HG03175 (cell line): ENCODE measurements at regions not wholly inside any gene's neighbourhood (a gene's known extent, or its start where the extent isn't known, plus 50 kb on each side); places are given as distances from the start of the nearest gene placed in this dataset.

Source experiments
- ATAC-seq: cut with Tn5 transposase; IDR thresholded peaks from one replicate; pipeline ENCODE4 v1.9.1; 2021; ENCODE audit warnings: mild to moderate bottlenecking, moderate library complexity; ENCODE audit not compliant: unreplicated experiment

GRCh38 chr2:137729305-137729704 lies 235.0 kb upstream of the HNMT start:
- no peak for ATAC-seq

- ATAC-seq, result no peak
Measured at GRCh38 chr2:137737559-137737958, 226.7 kb upstream of the HNMT start.

GRCh38 chr2:137741784-137742362 lies 222.4 kb upstream of the HNMT start:
- no peak for ATAC-seq

GRCh38 chr2:137747509-137747908 lies 216.8 kb upstream of the HNMT start:
- no peak for ATAC-seq

GRCh38 chr2:137748533-137748932 lies 215.7 kb upstream of the HNMT start:
- ATAC-seq, result no peak

- ATAC-seq, result no peak
Measured at GRCh38 chr2:137764646-137765045, 199.6 kb upstream of the HNMT start.

- ATAC-seq, result no peak
Measured at GRCh38 chr2:137769406-137769805, 194.9 kb upstream of the HNMT start.

GRCh38 chr2:137770166-137770565 lies 194.1 kb upstream of the HNMT start:
- ATAC-seq, result no peak

GRCh38 chr2:137771064-137771463 lies 193.2 kb upstream of the HNMT start:
- no peak for ATAC-seq

GRCh38 chr2:137772451-137772850 lies 191.8 kb upstream of the HNMT start:
- no peak for ATAC-seq

GRCh38 chr2:137775529-137775928 lies 188.7 kb upstream of the HNMT start:
- ATAC-seq, result no peak

GRCh38 chr2:137776697-137777096 lies 187.6 kb upstream of the HNMT start:
- ATAC-seq, result no peak

GRCh38 chr2:137797641-137798040 lies 166.6 kb upstream of the HNMT start:
- ATAC-seq, result peak; percentile 60

- ATAC-seq, result no peak
Measured at GRCh38 chr2:137799600-137799999, 164.7 kb upstream of the HNMT start.

GRCh38 chr2:137800386-137800785 lies 163.9 kb upstream of the HNMT start:
- no peak for ATAC-seq

GRCh38 chr2:137801228-137801627 lies 163.0 kb upstream of the HNMT start:
- no peak for ATAC-seq

- ATAC-seq, result no peak
Measured at GRCh38 chr2:137802038-137802437, 162.2 kb upstream of the HNMT start.

- ATAC-seq, result no peak
Measured at GRCh38 chr2:137806068-137806805, 158.0 kb upstream of the HNMT start.

- no peak for ATAC-seq
Measured at GRCh38 chr2:137809252-137809651, 155.0 kb upstream of the HNMT start.

- ATAC-seq, result no peak
Measured at GRCh38 chr2:137809837-137810236, 154.4 kb upstream of the HNMT start.

GRCh38 chr2:137812517-137812916 lies 151.8 kb upstream of the HNMT start:
- ATAC-seq, result no peak

- no peak for ATAC-seq
Measured at GRCh38 chr2:137813176-137813575, 151.1 kb upstream of the HNMT start.

- ATAC-seq, result no peak
Measured at GRCh38 chr2:137817058-137817457, 147.2 kb upstream of the HNMT start.
